HEK293 (cell line): ENCODE measurements at regions not wholly inside any gene's neighbourhood (a gene's known extent, or its start where the extent isn't known, plus 50 kb on each side); places are given as distances from the start of the nearest gene placed in this dataset.

ENCODE experiments used
- CTCF ChIA-PET: fragments of 350-600 bp; formaldehyde crosslinking; extraction: SDS; loops from one replicate; lab custom pipeline; 2021; ENCODE audit warnings: antibody characterized with exemption; lab: Yijun Ruan, JAX
- POLR2A ChIA-PET: fragments of 300-600 bp; formaldehyde crosslinking; extraction: SDS; loops from one replicate; lab custom pipeline; 2020; ENCODE audit warnings: antibody characterized with exemption, inconsistent platforms; lab: Yijun Ruan, JAX
- H3K27ac ChIP-seq: fragments of 200-500 bp; sonication (Bioruptor generic); 2 replicates; pipeline ENCODE4 v1.5.1; 2014; ENCODE audit warnings: low read depth, low read length, control low read depth, inconsistent platforms; ENCODE audit errors: extremely low read depth
- H3K36me3 ChIP-seq, 2 experiments: fragments of 200-500 bp in 1 of 2; sonication (Bioruptor generic) in 1 of 2; 1 replicate in 1 of 2; 2 replicates in 1 of 2; pipeline ENCODE4 v1.5.1; 2014 to 2017; ENCODE audit warnings: inconsistent platforms in 2 of 2, low read length in 2 of 2; ENCODE audit not compliant: control insufficient read depth in 2 of 2, insufficient read depth in 1 of 2
- H3K4me1 ChIP-seq: fragments of 200-500 bp; sonication (Bioruptor generic); 2 replicates; pipeline ENCODE4 v1.5.1; 2014; ENCODE audit warnings: mild to moderate bottlenecking, low read length, inconsistent platforms; ENCODE audit not compliant: control insufficient read depth, insufficient read depth
- H3K4me3 ChIP-seq: 2 replicates; pipeline ENCODE4 v1.5.1; 2011; ENCODE audit warnings: low read depth, mild to moderate bottlenecking, control low read depth, low read length, moderate library complexity
- H3K9me3 ChIP-seq: fragments of 200-500 bp; sonication (Bioruptor generic); 2 replicates; pipeline ENCODE4 v1.5.1; 2014; ENCODE audit warnings: low read depth, low read length, inconsistent platforms; ENCODE audit not compliant: control insufficient read depth, insufficient read depth
- GLI4 ChIP-seq: fragments of 450-650 bp; formaldehyde crosslinking; IDR thresholded peaks from 2 replicates; pipeline ENCODE4 v1.5.1; 2016; ENCODE audit warnings: missing biosample characterization, missing genetic modification characterization
- HOXA7 ChIP-seq: sonication (generic); formaldehyde crosslinking; IDR thresholded peaks from 2 replicates; pipeline ENCODE4 v1.8.1; 2022; ENCODE audit warnings: missing genetic modification reagents, borderline replicate concordance
- INSM2 ChIP-seq: fragments of 450-650 bp; formaldehyde crosslinking; IDR thresholded peaks from 2 replicates; pipeline ENCODE4 v1.5.1; 2016; ENCODE audit warnings: missing biosample characterization, missing genetic modification characterization
- MZF1 ChIP-seq: fragments of 450-650 bp; formaldehyde crosslinking; IDR thresholded peaks from 2 replicates; pipeline ENCODE4 v1.5.1; 2017; ENCODE audit warnings: missing biosample characterization, missing genetic modification characterization, borderline replicate concordance
- OVOL3 ChIP-seq: fragments of 450-650 bp; formaldehyde crosslinking; IDR thresholded peaks from 2 replicates; pipeline ENCODE4 v1.5.1; 2016; ENCODE audit warnings: missing biosample characterization, missing genetic modification characterization
- PATZ1 ChIP-seq: fragments of 450-650 bp; formaldehyde crosslinking; IDR thresholded peaks from 2 replicates; pipeline ENCODE4 v1.5.1; 2016; ENCODE audit warnings: missing biosample characterization, missing genetic modification characterization
- PRDM1 ChIP-seq: fragments of 450-650 bp; formaldehyde crosslinking; IDR thresholded peaks from 2 replicates; pipeline ENCODE4; 2016; ENCODE audit warnings: missing biosample characterization, missing genetic modification characterization
- PRDM2 ChIP-seq: fragments of 450-650 bp; formaldehyde crosslinking; IDR thresholded peaks from 2 replicates; pipeline ENCODE4 v1.5.1; 2016; ENCODE audit warnings: missing biosample characterization, missing genetic modification characterization, borderline replicate concordance
- REPIN1 ChIP-seq: fragments of 450-650 bp; formaldehyde crosslinking; IDR thresholded peaks from 2 replicates; pipeline ENCODE4 v1.5.1; 2017; ENCODE audit warnings: missing biosample characterization, missing genetic modification characterization, low read depth
- SETDB1 ChIP-seq: IDR thresholded peaks from one replicate; pipeline ENCODE4 v1.6.1; 2017; ENCODE audit warnings: mild to moderate bottlenecking, low read length, moderate library complexity, mixed read lengths; ENCODE audit not compliant: insufficient read length
- SP3 ChIP-seq: fragments of 450-650 bp; formaldehyde crosslinking; IDR thresholded peaks from 2 replicates; pipeline ENCODE4 v1.5.1; 2016; ENCODE audit warnings: missing biosample characterization, missing genetic modification characterization
- YY1 ChIP-seq: fragments of 450-650 bp; formaldehyde crosslinking; IDR thresholded peaks from 2 replicates; pipeline ENCODE4 v1.5.1; 2018; ENCODE audit warnings: missing biosample characterization, missing genetic modification characterization
- ZBTB48 ChIP-seq: fragments of 450-650 bp; formaldehyde crosslinking; IDR thresholded peaks from 2 replicates; pipeline ENCODE4 v1.5.1; 2016; ENCODE audit warnings: missing biosample characterization, missing genetic modification characterization
- ZBTB8A ChIP-seq: fragments of 450-650 bp; formaldehyde crosslinking; IDR thresholded peaks from 2 replicates; pipeline ENCODE4 v1.5.1; 2016; ENCODE audit warnings: missing biosample characterization, missing genetic modification characterization
- ZNF114 ChIP-seq: fragments of 450-650 bp; formaldehyde crosslinking; IDR thresholded peaks from 2 replicates; pipeline ENCODE4 v1.5.0; 2017; ENCODE audit warnings: missing biosample characterization, missing genetic modification characterization
- ZNF26 ChIP-seq: fragments of 450-650 bp; formaldehyde crosslinking; IDR thresholded peaks from 2 replicates; pipeline ENCODE4 v1.5.1; 2016; ENCODE audit warnings: missing biosample characterization, missing genetic modification characterization
- ZNF433 ChIP-seq: fragments of 450-650 bp; formaldehyde crosslinking; IDR thresholded peaks from 2 replicates; pipeline ENCODE4 v1.5.1; 2016; ENCODE audit warnings: missing biosample characterization, missing genetic modification characterization, low read depth
- ZNF510 ChIP-seq: fragments of 450-650 bp; formaldehyde crosslinking; IDR thresholded peaks from 2 replicates; pipeline ENCODE4 v1.5.1; 2018; ENCODE audit warnings: mild to moderate bottlenecking, missing genetic modification characterization, missing biosample characterization; ENCODE audit not compliant: insufficient replicate concordance
- ZNF621 ChIP-seq: fragments of 450-650 bp; formaldehyde crosslinking; IDR thresholded peaks from 2 replicates; pipeline ENCODE4 v1.5.1; 2017; ENCODE audit warnings: missing biosample characterization, missing genetic modification characterization
- ZNF776 ChIP-seq: fragments of 450-650 bp; formaldehyde crosslinking; IDR thresholded peaks from 2 replicates; pipeline ENCODE4 v1.5.0; 2017; ENCODE audit warnings: missing biosample characterization, missing genetic modification characterization, borderline replicate concordance

GRCh38 chr4:56282004-56282403 is 105.3 kb downstream of the AASDH start (continued):
- no peak for TF ChIP-seq PATZ1 (tag by site-specific recombination)
- no peak for TF ChIP-seq ZNF776 (tag by site-specific recombination)
- no peak for TF ChIP-seq YY1 (tag by site-specific recombination)
- no peak for TF ChIP-seq REPIN1 (tag by site-specific recombination)

GRCh38 chr4:56276547-56276946 is 110.7 kb downstream of the AASDH start:
- Histone ChIP-seq H3K27ac (no peak overlapping the region), H3K4me1 (no peaks in the 10 kb centered on the region), H3K4me3 (no peak overlapping the region), H3K9me3 (no peaks in the 10 kb centered on the region), H3K36me3 (no peaks in the 10 kb centered on the region)
- TF ChIP-seq SETDB1 (no peak), GLI4 (tag by site-specific recombination) (no peak), ZNF26 (tag by site-specific recombination) (no peak), ZNF621 (tag by site-specific recombination) (no peak), PRDM2 (tag by site-specific recombination) (no peak), ZNF114 (tag by site-specific recombination) (no peak), SP3 (tag by site-specific recombination) (no peak), HOXA7 (CRISPR knock-in tag) (no peak)
- CTCF ChIA-PET = interaction anchor here (0.7 kb wide), 1 partner anchor 75 kb away, joined by 3 read pairs; no protein-coding TSS in a partner anchor
- POLR2A ChIA-PET = no interaction called here

GRCh38 chr4:56273391-56273790 is 113.9 kb downstream of the AASDH start:
- H3K4me1 ChIP-seq = no peaks in the 10 kb centered on the region
- no peak overlapping the region for H3K27ac ChIP-seq
- H3K36me3 ChIP-seq = no peaks in the 10 kb centered on the region
- ChIA-PET CTCF (no interaction called here), POLR2A (no interaction called here)
- no peaks in the 10 kb centered on the region for H3K9me3 ChIP-seq
- no peak overlapping the region for H3K4me3 ChIP-seq
- TF ChIP-seq ZNF433 (tag by site-specific recombination) (no peak), ZBTB8A (tag by site-specific recombination) (no peak), ZNF510 (no peak), PRDM1 (tag by site-specific recombination) (no peak), ZBTB48 (tag by site-specific recombination) (no peak), MZF1 (tag by site-specific recombination) (no peak), ZNF114 (tag by site-specific recombination) (no peak), OVOL3 (tag by site-specific recombination) (no peak), REPIN1 (tag by site-specific recombination) (no peak), INSM2 (tag by site-specific recombination) (no peak)
